GM21717 (cell line): ENCODE measurements at regions not wholly inside any gene's neighbourhood (a gene's known extent, or its start where the extent isn't known, plus 50 kb on each side); places are given as distances from the start of the nearest gene placed in this dataset.
"Not testable (repeated sequence)": the region's sequence is repeated elsewhere in the genome, so short reads cannot be mapped to it uniquely, and the experiment has no call there.

Experiments
- ATAC-seq: cut with Tn5 transposase; IDR thresholded peaks from one replicate; pipeline ENCODE4 v1.9.1; 2021; ENCODE audit warnings: mild to moderate bottlenecking, moderate library complexity; ENCODE audit not compliant: unreplicated experiment

DNA sequence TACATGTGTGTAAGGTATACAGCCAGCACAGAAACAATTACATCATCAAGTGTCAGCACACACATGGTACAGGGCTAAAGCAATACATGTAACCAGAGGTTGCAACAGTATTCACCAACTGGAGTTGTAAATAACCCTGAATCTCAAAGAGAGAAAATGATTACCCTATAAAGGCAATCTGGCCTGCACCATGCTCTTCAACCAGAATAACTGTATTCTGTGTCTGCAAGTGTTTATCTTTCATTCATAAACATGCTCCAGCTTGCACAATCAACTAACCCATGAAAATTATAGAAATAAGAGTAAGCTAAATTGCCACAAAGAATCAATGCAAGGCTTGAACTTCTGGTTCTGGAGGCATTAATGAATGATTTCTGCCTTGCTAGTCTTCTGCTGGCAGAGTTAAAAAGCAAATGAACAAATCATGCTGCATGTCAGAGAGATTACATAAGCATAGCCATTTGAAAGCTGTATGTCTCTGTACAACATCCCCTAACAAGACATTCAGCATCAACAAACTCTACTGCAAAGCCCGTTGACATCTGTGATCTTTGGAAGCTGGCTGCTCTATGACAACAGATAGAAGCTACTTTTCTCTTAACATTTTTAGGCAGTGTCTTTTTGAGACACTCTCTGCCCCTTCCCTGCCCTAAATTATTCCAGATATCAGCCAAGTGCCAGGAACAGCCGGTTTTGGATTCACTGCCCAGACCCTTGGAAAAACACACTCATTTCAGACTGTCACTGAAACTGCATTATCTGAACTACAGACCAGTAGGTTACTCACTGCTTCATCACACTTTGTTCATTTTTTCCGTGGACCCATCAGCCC is 871.0 kb downstream of the OTOL1 start:
- ATAC-seq = no peak

DNA sequence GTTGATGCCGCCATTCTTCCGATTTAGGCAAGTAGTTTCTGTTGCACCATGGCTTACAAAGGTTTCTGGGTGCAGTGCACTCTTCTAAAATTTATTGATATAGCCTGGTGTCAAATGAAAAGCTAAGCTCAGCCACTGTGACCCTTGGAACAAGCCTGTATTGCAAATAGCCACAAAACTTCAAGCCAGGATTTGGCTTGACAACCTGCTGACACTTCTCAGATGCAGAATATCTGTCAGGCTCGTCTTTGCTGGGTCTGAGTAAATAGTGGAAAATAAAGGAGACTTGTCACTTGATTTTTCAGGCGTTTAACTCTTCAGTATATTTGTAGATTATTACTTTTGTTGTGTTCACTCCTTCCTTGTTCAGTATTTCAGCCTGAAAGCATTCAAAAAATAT is 871.8 kb downstream of the OTOL1 start:
- ATAC-seq = no peak

DNA sequence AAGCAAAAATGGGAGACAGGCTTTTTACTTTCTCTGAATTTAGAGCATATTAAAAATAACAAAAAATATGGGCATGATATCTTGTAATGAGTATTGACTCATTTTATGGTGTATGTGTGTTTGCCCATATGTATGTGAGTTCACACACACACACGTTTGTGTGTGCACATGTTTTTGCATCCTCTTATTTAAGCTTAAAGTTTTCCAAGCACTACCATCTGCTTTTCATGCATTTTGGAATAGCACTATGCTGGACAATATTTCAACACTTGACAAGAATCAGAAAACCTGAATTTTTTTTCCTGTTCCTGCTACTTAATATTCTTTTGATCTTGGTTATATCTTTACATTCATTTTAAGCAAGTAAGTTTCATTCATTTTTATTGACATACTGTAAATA is 872.7 kb downstream of the OTOL1 start:
- no peak for ATAC-seq

DNA sequence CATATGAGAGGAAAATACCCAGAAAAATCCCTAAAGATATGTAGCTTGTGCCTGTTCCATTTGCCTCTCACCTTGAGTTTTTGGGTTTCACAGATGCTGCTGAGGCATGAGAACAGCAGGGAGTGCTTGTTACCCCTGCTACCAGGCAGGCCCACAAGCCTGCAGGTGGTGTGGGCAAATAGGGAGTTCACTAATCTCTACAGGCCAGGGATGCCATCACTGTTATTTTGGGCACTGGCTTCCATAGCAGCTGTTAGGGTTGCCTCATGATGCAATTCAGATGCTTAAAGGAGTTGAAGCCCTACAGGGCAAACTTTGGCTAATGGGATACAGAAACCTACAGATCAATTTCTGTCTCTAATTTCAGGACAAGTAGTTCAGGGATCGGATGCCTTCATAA is 873.5 kb downstream of the OTOL1 start:
- ATAC-seq = no peak

DNA sequence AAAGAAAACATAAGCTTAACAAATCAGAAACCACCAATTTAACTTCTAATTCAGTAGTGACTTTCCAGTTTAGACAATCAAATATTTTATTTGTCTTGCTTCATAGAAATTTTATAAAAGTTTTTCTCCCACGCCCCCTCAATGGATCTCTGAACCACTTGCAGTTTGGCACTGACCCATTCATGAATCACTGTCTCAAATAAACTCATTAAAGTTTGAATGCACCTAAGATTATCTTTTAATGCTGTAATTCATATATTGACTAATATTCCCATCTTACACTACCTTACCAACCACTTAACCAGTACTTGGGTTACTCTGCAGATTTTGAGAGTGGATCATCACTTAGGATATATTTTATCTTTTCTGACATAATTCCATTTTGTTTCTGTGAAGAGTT is 880.2 kb downstream of the OTOL1 start:
- ATAC-seq = no peak

DNA sequence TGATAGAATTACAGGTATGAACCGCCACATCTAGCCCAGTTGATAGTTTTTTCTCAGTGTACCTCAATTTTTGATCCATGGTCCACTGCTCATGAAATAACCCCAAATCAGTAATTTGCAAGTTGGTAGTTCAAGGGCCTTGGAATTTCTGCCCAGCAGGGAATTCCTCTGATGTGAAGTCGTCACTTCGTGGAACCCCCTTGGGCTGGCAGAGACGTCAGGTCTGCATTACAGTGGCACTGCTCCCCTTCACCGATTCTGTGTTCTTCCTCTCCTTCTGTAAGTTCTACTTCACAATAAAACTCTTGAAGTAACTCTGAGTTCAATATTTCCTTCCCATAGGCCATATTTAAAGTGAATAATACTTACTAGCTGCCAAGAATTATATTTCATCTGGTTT is 881.0 kb downstream of the OTOL1 start:
- ATAC-seq = no peak

DNA sequence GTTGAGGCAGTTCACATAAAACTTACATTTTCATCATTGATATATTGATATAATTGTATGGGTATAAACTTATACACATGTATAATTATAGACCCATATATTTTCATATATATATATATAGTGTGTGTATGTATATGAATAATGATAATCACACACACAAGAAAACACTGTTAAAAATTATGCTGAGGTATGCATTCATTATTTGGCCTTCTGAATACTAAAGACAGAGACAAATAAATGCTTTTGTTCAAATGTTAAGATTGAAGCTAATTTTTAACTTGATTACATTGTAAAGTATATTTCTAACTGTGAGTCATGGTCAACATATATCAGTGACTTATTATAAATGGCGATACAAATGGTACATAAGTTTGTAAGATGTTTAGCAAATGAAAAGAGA is 888.8 kb downstream of the OTOL1 start:
- ATAC-seq = no peak

DNA sequence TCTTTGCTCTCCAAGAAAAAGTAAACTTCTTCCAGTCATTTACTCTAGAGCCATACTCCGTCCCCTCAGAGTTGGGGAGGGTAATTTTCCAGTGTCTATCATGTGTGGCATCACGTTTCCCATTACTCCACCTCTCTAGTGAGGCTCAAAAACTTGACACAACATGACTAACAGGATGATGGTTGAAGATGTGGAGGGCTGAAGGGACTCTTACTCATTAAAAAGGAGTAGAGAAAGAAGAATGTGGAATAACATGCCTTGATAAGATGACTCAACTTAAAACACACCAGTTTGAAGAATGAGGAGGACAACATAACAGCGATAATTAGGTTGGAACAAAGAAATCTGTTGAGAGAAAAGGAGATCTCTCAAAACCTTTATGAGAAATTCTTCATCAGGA is 894.3 kb downstream of the OTOL1 start:
- ATAC-seq = no peak

DNA sequence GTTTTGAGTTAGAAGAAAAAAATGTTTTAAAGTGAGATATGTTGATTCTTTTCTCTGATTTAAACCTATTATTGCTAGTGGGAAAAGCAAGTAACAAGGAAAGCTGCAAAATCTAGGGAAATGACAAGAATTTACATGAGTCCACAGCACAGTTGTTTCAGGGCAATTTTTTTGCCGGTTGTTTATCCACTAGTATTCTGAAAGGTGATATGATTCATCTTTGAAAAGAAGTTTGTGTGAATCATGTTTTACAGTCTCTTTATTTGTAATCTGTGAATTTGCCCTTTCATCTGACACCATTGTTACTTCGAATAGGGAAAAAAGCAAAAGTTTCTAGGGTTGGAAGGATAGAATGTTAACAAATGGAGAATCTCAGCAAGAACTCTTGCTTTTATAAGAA is 894.7 kb downstream of the OTOL1 start:
- ATAC-seq = no peak

DNA sequence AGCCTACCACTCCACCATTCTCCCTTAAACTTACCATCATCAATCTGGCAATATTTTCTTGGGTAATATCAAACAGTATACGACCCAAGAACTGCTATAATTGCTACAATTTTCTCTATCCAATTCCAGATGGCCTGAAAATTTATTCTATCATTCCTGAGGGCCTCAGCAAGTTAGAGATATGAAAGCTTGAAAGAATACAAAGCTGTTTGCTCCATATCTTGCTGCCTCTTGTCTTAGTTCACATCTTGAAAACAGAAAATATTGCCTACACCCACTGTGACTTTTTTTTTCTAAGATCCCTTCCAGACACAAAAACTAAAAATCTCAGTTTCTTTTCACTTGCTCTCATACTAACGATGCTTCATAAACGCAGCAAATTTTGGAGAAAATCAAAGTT is 898.9 kb downstream of the OTOL1 start:
- no peak for ATAC-seq

DNA sequence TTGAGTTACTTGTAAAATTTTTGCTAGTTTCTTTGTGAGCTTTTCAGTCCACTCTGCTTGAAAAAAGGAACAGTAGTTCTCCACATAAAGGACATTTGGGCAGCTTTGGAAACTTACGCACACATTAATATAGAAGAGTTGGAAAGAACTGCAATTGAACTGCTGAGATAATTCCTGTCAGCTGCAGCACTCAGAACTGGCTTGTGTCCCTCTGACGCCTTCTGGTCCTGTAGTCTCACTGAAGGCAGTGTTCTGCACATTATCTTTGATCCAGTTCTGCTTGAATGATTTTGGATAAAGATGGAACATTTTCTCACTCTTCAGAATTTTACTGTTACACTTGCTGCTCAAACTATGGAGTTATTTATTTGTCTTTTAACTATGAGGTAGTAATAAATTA is 901.9 kb downstream of the OTOL1 start:
- ATAC-seq = no peak

DNA sequence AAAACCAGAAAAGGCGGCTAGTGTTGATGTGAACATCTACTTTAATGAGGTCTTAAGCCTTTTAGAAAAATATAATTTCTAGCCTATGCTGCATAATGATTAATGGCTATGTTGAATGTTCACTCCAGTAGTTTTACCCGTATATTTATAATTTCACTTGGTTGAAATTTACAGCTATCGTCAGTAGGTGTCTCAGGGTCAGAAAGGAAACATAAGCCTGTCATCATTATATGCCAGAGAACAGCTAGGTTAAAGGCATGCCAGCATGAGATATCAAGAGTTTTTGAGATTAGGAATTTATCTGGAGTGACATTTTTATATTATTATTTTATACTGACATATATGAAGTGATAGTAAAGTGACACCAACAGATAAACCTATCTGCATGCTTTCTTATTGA is 904.1 kb downstream of the OTOL1 start:
- no peak for ATAC-seq

DNA sequence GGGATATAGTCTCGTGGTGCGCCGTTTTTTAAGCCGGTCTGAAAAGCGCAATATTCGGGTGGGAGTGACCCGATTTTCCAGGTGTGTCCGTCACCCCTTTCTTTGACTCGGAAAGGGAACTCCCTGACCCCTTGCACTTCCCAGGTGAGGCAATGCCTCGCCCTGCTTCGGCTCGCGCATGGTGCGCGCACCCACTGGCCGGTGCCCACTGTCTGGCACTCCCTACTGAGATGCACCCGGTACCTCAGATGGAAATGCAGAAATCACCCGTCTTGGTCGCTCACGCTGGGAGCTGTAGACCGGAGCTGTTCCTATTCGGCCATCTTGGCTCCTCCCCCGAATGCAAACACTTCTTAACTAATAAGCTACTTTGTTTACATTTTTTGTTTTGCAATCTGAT is 914.9 kb downstream of the OTOL1 start:
- ATAC-seq = not testable (repeated sequence)

DNA sequence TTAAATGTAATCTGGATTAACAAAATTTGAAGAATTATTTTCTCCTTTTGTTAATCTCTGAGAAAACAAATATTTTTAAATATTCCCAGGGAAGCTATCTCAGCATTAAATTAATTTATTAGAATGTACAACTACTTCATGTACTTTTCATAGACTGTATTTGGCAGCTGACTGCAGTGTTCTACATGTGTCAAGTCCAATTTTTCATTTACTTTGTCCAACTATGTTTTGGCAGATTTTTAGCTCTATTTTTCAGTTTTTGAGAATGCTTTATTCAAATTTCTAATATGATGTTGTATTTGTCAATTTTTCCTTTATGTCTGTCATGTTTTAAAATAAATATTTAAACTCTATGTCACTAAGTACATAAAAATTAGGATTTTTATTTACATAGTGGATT is 925.1 kb downstream of the OTOL1 start:
- ATAC-seq = no peak

DNA sequence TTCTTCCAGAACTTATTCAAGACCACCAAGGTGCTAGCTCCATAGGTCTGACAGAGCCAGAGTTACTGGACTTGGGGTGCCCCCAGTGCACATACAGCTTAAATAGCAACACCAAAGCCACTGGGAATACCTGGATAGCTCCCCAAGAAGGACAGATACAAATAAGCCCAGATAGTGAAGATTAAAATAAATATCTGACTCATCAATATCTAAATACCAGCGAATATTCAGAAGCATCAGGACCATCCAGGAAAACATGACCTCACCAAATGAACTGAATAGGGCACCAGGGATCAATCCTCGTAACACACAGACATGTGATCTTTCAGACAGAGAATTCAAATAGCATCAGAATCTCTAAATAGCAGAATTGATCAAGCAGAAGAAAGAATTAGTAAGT is 931.6 kb downstream of the OTOL1 start:
- ATAC-seq = no peak

DNA sequence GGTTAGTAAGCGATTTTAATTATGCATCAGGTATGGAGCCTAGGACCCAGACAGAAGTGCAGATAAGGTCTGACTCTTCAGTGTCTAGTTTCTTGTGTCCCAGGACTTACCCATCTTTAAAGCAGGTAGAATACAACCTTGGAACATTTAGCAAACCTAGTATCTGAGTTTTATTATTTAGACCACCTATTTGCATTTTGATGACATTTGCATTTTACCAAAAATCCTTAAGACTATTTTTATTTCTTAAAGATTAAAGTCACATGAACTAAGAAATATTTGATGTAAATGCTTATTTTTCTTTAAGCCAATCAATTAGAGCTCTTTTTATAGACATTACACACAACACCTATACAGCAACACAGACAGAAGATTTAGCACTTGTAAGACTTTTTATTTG is 939.1 kb downstream of the OTOL1 start:
- ATAC-seq = no peak

DNA sequence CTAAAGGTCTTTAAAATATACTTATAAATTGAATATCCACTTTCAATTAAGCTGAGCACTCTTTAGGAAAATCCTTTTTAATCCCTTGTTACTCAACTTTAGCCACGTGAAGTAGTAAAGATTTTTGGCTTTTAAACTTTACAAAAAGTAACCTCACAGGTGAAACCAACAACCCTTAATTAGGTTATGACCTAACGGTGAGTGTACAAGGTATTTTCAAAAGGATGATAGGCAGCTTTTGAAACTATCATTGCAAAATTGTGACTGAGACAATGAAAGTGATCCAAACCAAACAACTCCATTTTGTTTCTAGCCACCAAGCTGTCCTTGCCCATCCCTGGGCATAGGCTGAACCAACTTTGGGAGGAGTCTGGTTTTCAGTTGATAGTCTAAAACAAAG is 940.2 kb downstream of the OTOL1 start:
- ATAC-seq = no peak

DNA sequence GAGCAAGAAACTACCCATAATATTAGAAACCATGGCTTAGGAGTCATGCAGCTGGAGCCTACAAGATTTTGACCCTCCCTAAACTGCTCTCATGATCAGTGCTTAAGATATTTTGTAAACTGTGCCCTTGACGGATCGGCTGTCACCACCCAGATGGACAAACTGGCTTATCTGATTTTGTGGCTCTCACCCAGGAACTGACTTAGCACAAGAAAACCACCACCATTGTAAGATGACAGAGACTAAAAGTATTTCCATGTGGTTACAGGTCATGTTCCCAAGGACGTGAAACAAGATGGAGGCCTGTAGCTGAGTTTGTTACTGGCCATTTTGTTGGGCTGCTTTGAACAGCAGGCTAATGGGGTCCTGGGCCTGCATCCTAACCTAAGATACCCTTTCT is 940.9 kb downstream of the OTOL1 start:
- no peak for ATAC-seq

DNA sequence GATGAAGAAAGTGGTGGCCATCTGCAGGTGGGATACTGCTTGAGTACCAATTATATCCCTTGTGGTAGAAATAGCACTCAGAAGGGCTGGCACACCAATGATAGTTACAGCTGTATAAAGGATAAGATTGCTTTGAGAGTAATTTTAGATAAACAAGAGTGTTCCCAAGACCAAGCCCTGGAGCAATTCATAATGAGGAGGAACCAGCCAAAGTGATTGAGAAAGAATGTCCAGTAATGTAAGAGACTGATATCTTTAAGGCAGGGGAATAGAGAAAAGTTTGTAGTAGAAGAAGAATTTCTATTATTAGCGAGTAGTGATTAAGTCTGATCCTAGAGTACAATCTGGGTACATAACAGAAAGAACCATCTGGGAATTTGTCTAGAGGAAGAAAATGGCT is 945.1 kb downstream of the OTOL1 start:
- ATAC-seq = no peak

DNA sequence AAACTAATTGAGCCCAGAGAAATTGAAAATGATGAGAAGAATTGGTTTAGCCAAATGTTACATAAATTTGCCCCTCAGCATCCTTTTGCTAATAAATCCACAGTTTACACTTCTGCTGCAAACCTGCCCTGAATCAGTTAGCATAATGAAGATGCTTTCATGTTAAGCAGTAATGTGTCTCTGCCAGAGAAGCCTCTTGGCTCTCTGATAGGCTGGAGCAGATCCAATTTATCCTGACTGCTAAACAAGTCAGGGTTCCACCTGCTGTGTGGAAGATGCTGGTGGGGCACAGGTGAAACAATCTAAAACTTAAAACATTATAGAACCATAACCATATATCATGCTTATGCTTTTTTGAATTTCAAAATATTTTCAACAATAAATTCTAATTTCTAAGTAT is 946.8 kb downstream of the OTOL1 start:
- no peak for ATAC-seq

DNA sequence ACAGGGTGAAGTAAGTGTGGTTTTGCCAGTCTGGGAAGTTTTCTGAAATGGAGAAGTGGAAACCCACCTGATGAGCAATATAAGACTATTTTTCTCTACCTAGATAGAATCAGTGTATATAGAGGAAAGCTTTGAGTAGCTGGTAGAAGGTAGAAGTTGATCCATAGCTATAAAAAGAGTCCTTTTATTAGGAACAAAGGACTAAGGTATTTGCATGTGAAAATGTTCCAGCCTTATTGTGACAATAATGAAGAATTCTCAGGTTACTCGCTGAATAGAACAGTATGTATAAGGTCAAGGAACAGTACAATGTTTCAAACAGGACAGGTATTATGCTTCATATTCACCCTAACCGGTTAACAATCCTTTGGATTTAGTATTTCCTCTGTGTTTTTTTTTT is 972.2 kb downstream of the OTOL1 start:
- ATAC-seq = no peak

DNA sequence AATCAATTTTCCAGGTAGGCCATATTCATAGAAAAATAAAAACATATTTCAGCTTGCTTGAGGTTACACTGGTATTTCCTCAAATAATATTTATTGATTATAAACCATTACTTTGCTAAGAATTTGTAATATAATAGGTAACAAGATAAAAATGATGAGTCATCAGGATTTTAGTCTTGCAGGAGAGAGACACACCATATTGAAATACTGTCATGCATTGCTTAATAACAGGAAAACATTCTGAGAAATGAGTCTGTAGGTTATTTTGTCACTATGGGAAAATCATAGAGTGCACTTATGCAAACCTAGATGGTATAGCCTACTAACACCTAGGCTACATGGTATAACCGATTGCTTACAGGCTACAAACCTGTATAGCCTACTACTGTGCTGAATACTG is 990.5 kb downstream of the OTOL1 start:
- ATAC-seq = no peak

DNA sequence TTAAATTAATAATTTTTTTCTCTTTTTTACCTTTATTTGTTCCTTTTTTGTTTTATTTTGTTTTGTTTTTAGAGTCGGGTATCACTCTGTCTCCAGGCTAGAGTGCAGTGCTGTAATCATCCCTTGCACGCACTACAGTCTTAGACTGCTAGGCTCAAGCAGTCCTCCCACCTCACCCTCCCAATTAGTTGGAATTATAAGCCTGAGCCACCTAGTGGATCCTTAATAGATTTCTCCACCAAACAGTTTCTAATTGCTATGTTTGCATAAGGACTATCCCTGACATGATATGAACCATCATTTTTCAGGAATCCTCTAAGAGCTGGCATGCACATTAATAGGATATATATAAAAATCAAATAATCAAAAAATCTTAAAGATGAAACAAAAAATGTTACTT is 993.2 kb downstream of the OTOL1 start:
- ATAC-seq = no peak
